H9 (cell line): ENCODE measurements at regions not wholly inside any gene's neighbourhood (a gene's known extent, or its start where the extent isn't known, plus 50 kb on each side); places are given as distances from the start of the nearest gene placed in this dataset.

Experiments used
- DNase-seq: peaks from one replicate; pipeline ENCODE4 v3.0.0-alpha.2; 2017
- H2AFZ ChIP-seq: one replicate; pipeline ENCODE4 v1.6.1; 2013; ENCODE audit warnings: mild to moderate bottlenecking, low read length, control low read depth, moderate library complexity
- H2AK5ac ChIP-seq: 2 replicates; pipeline ENCODE4 v1.6.1; 2013; ENCODE audit warnings: low read length, control low read depth, mixed read lengths; ENCODE audit not compliant: insufficient read length
- H2BK120ac ChIP-seq: one replicate; pipeline ENCODE4 v1.6.1; 2013; ENCODE audit warnings: low read depth, mild to moderate bottlenecking, low read length, control low read depth, inconsistent platforms; ENCODE audit not compliant: poor library complexity, severe bottlenecking
- H2BK12ac ChIP-seq: 2 replicates; pipeline ENCODE4 v1.6.1; 2013; ENCODE audit warnings: low read length, control low read depth, mixed read lengths, low read depth; ENCODE audit not compliant: insufficient read length
- H2BK15ac ChIP-seq: 2 replicates; pipeline ENCODE4 v1.6.1; 2013; ENCODE audit warnings: low read depth, low read length, control low read depth
- H2BK20ac ChIP-seq: one replicate; pipeline ENCODE4 v1.6.1; 2013; ENCODE audit warnings: low read depth, mild to moderate bottlenecking, low read length, control low read depth, inconsistent platforms; ENCODE audit not compliant: poor library complexity, severe bottlenecking
- H2BK5ac ChIP-seq: 2 replicates; pipeline ENCODE4 v1.6.1; 2013; ENCODE audit warnings: low read length, control low read depth, mixed read lengths; ENCODE audit not compliant: insufficient read length
- H3K14ac ChIP-seq: 2 replicates; pipeline ENCODE4 v1.6.1; 2013; ENCODE audit warnings: low read length, control low read depth; ENCODE audit not compliant: insufficient read depth
- H3K18ac ChIP-seq: 2 replicates; pipeline ENCODE4 v1.6.1; 2013; ENCODE audit warnings: low read depth, mild to moderate bottlenecking, mixed read lengths, low read length, control low read depth; ENCODE audit not compliant: insufficient read length
- H3K23ac ChIP-seq: 2 replicates; pipeline ENCODE4 v1.6.1; 2013; ENCODE audit warnings: low read length, control low read depth, mixed read lengths, low read depth; ENCODE audit not compliant: insufficient read length
- H3K23me2 ChIP-seq: 2 replicates; pipeline ENCODE4 v1.6.1; 2013; ENCODE audit warnings: low read depth, mild to moderate bottlenecking, mixed read lengths, low read length, control low read depth; ENCODE audit not compliant: insufficient read length, poor library complexity, severe bottlenecking
- H3K27ac ChIP-seq: 2 replicates; pipeline ENCODE4 v1.5.1; 2013; ENCODE audit warnings: low read length, control low read depth, mixed read lengths, low read depth; ENCODE audit not compliant: insufficient read length
- H3K27me3 ChIP-seq: 2 replicates; pipeline ENCODE4 v1.6.1; 2013; ENCODE audit warnings: low read length, control low read depth, inconsistent platforms; ENCODE audit not compliant: insufficient read depth
- H3K4ac ChIP-seq: 2 replicates; pipeline ENCODE4 v1.6.1; 2013; ENCODE audit warnings: low read depth, mild to moderate bottlenecking, control low read depth, inconsistent platforms, low read length, moderate library complexity
- H3K4me1 ChIP-seq: 2 replicates; pipeline ENCODE4 v1.6.1; 2013; ENCODE audit warnings: low read length, control low read depth, inconsistent platforms; ENCODE audit not compliant: insufficient read depth
- H3K4me2 ChIP-seq: 2 replicates; pipeline ENCODE4 v1.6.1; 2013; ENCODE audit warnings: low read length, control low read depth, mixed read lengths; ENCODE audit not compliant: insufficient read length, insufficient read depth
- H3K56ac ChIP-seq: 2 replicates; pipeline ENCODE4 v1.6.1; 2013; ENCODE audit warnings: low read depth, mild to moderate bottlenecking, mixed read lengths, low read length, control low read depth; ENCODE audit not compliant: insufficient read length
- H3K79me1 ChIP-seq: 2 replicates; pipeline ENCODE4 v1.6.1; 2013; ENCODE audit warnings: low read depth, mild to moderate bottlenecking, moderate library complexity, low read length, control low read depth, inconsistent platforms; ENCODE audit not compliant: insufficient read depth, poor library complexity, severe bottlenecking
- H3K79me2 ChIP-seq: 2 replicates; pipeline ENCODE4 v1.6.1; 2013; ENCODE audit warnings: low read length, control low read depth, inconsistent platforms; ENCODE audit not compliant: insufficient read depth
- H3K9ac ChIP-seq: 2 replicates; pipeline ENCODE4 v1.6.1; 2013; ENCODE audit warnings: low read length, control low read depth, mixed read lengths; ENCODE audit not compliant: insufficient read length; ENCODE audit errors: extremely low read depth
- H3K9me3 ChIP-seq: one replicate; pipeline ENCODE4 v1.6.1; 2013; ENCODE audit warnings: low read depth, low read length, inconsistent platforms; ENCODE audit not compliant: control insufficient read depth
- H3T11ph ChIP-seq: one replicate; pipeline ENCODE4 v1.6.1; 2013; ENCODE audit warnings: mild to moderate bottlenecking, low read length, control low read depth, inconsistent platforms
- H4K20me1 ChIP-seq: one replicate; pipeline ENCODE4 v1.6.1; 2013; ENCODE audit not compliant: control insufficient read depth, insufficient read length, insufficient read depth
- H4K5ac ChIP-seq: 2 replicates; pipeline ENCODE4 v1.6.1; 2013; ENCODE audit warnings: low read depth, mild to moderate bottlenecking, mixed read lengths, low read length, control low read depth; ENCODE audit not compliant: insufficient read length
- H4K8ac ChIP-seq: replicated peaks from 2 replicates; pipeline ENCODE4 v1.6.1; 2013; ENCODE audit warnings: low read length, control low read depth, mixed read lengths, low read depth; ENCODE audit not compliant: insufficient read length
- H4K91ac ChIP-seq: 2 replicates; pipeline ENCODE4 v1.6.1; 2013; ENCODE audit warnings: low read depth, mild to moderate bottlenecking, moderate library complexity, mixed read lengths, low read length, control low read depth; ENCODE audit not compliant: insufficient read length
- H3K27ac Mint-ChIP-seq, 3 experiments: 2 replicates in 2 of 3; 3 replicates in 1 of 3; pipeline ENCODE4 v1.8.0; 2020 to 2021; ENCODE audit warnings: mixed read lengths in 3 of 3, mild to moderate bottlenecking in 1 of 3, moderate library complexity in 1 of 3
- H3K27me3 Mint-ChIP-seq: 2 replicates; pipeline ENCODE4 v1.8.0; 2021; ENCODE audit warnings: low read depth, mild to moderate bottlenecking, moderate library complexity, mixed read lengths
- H3K36me3 Mint-ChIP-seq, 3 experiments: 2 replicates in 2 of 3; 3 replicates in 1 of 3; pipeline ENCODE4 v1.8.0; 2020 to 2021; ENCODE audit warnings: low read depth in 3 of 3, mixed read lengths in 3 of 3; ENCODE audit not compliant: insufficient read depth in 1 of 3
- H3K4me1 Mint-ChIP-seq, 2 experiments: 2 replicates each; pipeline ENCODE4 v1.8.0; 2020; ENCODE audit warnings: mixed read lengths in 2 of 2
- H3K4me3 Mint-ChIP-seq, 2 experiments: 2 replicates in 1 of 2; 3 replicates in 1 of 2; pipeline ENCODE4 v1.8.0; 2020 to 2021; ENCODE audit warnings: mild to moderate bottlenecking in 2 of 2, mixed read lengths in 2 of 2, moderate library complexity in 1 of 2
- H3K9me3 Mint-ChIP-seq, 2 experiments: 2 replicates in 1 of 2; 3 replicates in 1 of 2; pipeline ENCODE4 v1.8.0; 2020; ENCODE audit warnings: mild to moderate bottlenecking in 2 of 2, mixed read lengths in 2 of 2, moderate library complexity in 1 of 2
- TF ChIP-seq, protein P1 (sequence below): fragments of 200-600 bp; sonication (generic); conservative IDR thresholded peaks from 3 replicates; pipeline ENCODE4 v1.8.0; 2021; ENCODE audit warnings: antibody characterized with exemption, mild to moderate bottlenecking

DNA sequence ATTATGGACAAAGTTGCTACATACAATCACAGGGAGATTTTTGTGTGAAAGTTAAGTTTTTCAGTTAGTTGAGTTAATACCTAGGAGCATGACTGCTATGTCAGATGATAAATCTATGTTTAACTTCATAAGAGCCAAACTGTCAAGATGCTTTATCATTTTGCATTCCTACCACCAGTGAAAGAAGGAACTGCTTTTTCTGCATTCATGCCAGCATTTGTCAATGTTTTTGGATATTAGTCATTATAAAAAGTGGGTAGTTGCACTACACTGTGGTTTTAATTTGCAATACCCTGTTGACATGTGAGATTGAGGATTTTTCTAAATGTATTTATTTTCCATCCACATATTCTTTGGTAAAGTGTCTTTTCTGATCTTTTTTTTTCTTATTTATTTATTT is 434.0 kb upstream of the MON1B start:
- no peak overlapping the region for H3K18ac ChIP-seq
- H3K4me1 Mint-ChIP-seq = no peaks in the 10 kb centered on the region

More for the DNA sequence above, 434.0 kb upstream of the MON1B start:
- no peaks in the 10 kb centered on the region for H3K9me3 ChIP-seq
- H3K4me2 ChIP-seq = no peak overlapping the region
- no peak overlapping the region for H3K27ac Mint-ChIP-seq
- H3T11ph ChIP-seq = no peak overlapping the region
- H3K27me3 Mint-ChIP-seq = no peaks in the 10 kb centered on the region
- H4K91ac ChIP-seq = no peak overlapping the region
- H3K14ac ChIP-seq = no peak overlapping the region
- H2AFZ ChIP-seq = no peak overlapping the region
- no peak overlapping the region for H2BK20ac ChIP-seq
- TF ChIP-seq, protein P1, sequence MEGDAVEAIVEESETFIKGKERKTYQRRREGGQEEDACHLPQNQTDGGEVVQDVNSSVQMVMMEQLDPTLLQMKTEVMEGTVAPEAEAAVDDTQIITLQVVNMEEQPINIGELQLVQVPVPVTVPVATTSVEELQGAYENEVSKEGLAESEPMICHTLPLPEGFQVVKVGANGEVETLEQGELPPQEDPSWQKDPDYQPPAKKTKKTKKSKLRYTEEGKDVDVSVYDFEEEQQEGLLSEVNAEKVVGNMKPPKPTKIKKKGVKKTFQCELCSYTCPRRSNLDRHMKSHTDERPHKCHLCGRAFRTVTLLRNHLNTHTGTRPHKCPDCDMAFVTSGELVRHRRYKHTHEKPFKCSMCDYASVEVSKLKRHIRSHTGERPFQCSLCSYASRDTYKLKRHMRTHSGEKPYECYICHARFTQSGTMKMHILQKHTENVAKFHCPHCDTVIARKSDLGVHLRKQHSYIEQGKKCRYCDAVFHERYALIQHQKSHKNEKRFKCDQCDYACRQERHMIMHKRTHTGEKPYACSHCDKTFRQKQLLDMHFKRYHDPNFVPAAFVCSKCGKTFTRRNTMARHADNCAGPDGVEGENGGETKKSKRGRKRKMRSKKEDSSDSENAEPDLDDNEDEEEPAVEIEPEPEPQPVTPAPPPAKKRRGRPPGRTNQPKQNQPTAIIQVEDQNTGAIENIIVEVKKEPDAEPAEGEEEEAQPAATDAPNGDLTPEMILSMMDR = no peak
- no peak overlapping the region for H3K4me3 Mint-ChIP-seq
- H3K23me2 ChIP-seq = no peaks in the 10 kb centered on the region
- H3K4me1 ChIP-seq = no peaks in the 10 kb centered on the region
- no peak overlapping the region for H2BK5ac ChIP-seq
- no peaks in the 10 kb centered on the region for H4K20me1 ChIP-seq
- no peak overlapping the region for H3K9ac ChIP-seq
- no peaks in the 10 kb centered on the region; a peak in 1 of 7 replicates for H3K36me3 Mint-ChIP-seq
- H3K27me3 ChIP-seq = no peaks in the 10 kb centered on the region
- no peak overlapping the region for H2BK12ac ChIP-seq
- H3K27ac ChIP-seq = no peak overlapping the region
- no peak overlapping the region for H3K23ac ChIP-seq
- H3K4ac ChIP-seq = no peak overlapping the region
- H4K8ac ChIP-seq = no peak overlapping the region
- H3K79me2 ChIP-seq = no peaks in the 10 kb centered on the region
- no peak overlapping the region for H2AK5ac ChIP-seq
- no peak overlapping the region for H2BK15ac ChIP-seq
- no peak overlapping the region for H4K5ac ChIP-seq
- no peak for DNase-seq
- no peak overlapping the region for H2BK120ac ChIP-seq
- H3K9me3 Mint-ChIP-seq = peaks cover 0 to 4% of the 10 kb centered on the region in 2 experiments; a peak in 4 of 5 replicates
- H3K79me1 ChIP-seq = no peaks in the 10 kb centered on the region
- H3K56ac ChIP-seq = no peak overlapping the region
